Psoas muscle (tissue), 7 donors: ENCODE measurements at regions not wholly inside any gene's neighbourhood (a gene's known extent, or its start where the extent isn't known, plus 50 kb on each side); places are given as distances from the start of the nearest gene placed in this dataset.

Source experiments
- ATAC-seq, 4 donors: fragments of 200-7000 bp; cut with Tn5 transposase; one replicate each; pipeline ENCODE4 v1.9.1; 2020; ENCODE audit warnings: moderate library complexity in 3 of 4, mild to moderate bottlenecking in 2 of 4
- DNase-seq, 2 donors: peaks; one replicate each; pipeline ENCODE4 v3.0.0-alpha.2; 2020
- H3K27ac ChIP-seq: fragments of 200-600 bp; one replicate; pipeline ENCODE4 v1.8.0; 2022
- H3K27me3 ChIP-seq, 3 donors: fragments of 200-600 bp in 1 of 3; one replicate each; pipeline versions ENCODE4 v1.6.1 to v1.8.0; 2013 to 2022; ENCODE audit warnings: low read length in 2 of 3, mild to moderate bottlenecking in 2 of 3, moderate library complexity in 1 of 3; ENCODE audit not compliant: insufficient read depth in 3 of 3
- H3K36me3 ChIP-seq, 2 donors: fragments of 200-600 bp in 1 of 2; one replicate each; pipeline versions ENCODE4 v1.6.1 to v1.8.0; 2013 to 2022; ENCODE audit warnings: low read depth in 1 of 2, mild to moderate bottlenecking in 1 of 2, moderate library complexity in 1 of 2; ENCODE audit not compliant: insufficient read depth in 1 of 2
- H3K4me1 ChIP-seq: fragments of 200-600 bp; one replicate; pipeline ENCODE4 v1.8.0; 2022
- H3K4me3 ChIP-seq: fragments of 200-600 bp; one replicate; pipeline ENCODE4 v1.8.0; 2022; ENCODE audit warnings: mild to moderate bottlenecking
- H3K9me3 ChIP-seq: fragments of 200-600 bp; one replicate; pipeline ENCODE4 v1.8.0; 2022
- WGBS, 3 donors: extraction: QIAGEN DNeasy Blood & Tissue Kit; methylation state at CpG; one replicate each; pipeline versions ENCODE4 v1.1.6 to v1.1.7; 2013; 5-methylcytosine and 5-hydroxymethylcytosine counted together
- intact Hi-C, 2 donors: fragments of 100-400 bp; cut with DNase I; formaldehyde crosslinking; loops; one replicate each; pipeline versions ENCODE4 v1.11.0 to v1.14.2; 2022
- TF ChIP-seq, protein P1 (sequence below): fragments of 200-600 bp; IDR thresholded peaks from one replicate; pipeline ENCODE4 v1.8.0; 2022; ENCODE audit warnings: antibody characterized with exemption
- donor health status: healthy with polysubstance abuse.
- donor health status: DM: no; HTN: no; CAD: no; lungs with moderate emphysema.
- donor health status: Bipolar disorder and iron deficiency.
- donor health status: healthy.
- donor health status: DM: yes; HTN: yes; CAD: no.
- donor health status: DM: no; HTN: no; CAD: no.
- donor health status: DM: yes; HTN: yes; CAD: no.

GRCh38 chr16:79269211-79269863 lies 331.2 kb downstream of the MAF start:
- no peak for ATAC-seq

DNA sequence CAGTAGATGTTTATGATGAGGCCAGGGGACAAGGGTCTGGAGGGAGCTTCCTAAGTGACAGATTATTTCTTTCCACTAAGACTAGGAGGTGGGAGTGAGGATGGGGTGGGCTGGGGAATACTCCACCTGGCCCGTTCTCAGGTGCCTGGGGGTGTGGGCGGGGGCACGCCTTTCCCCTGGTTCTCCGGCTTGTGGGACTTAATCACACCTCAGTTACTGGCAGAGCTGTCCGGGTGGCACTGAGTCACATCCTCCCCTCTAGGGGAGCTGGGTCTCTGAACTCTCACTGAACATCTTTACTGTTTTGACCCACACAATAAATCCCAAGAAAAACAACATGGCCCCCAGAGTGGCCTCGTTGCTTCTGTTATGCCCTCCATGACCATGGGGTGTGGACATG lies 332.8 kb downstream of the MAF start:
- Histone ChIP-seq H3K9me3 (no peaks in the 10 kb centered on the region), H3K4me3 (no peak overlapping the region), H3K27ac (no peak overlapping the region), H3K4me1 (no peaks in the 10 kb centered on the region), H3K27me3 (no peaks in the 10 kb centered on the region), H3K36me3 (no peaks in the 10 kb centered on the region)
- DNase-seq (no peak), ATAC-seq (no peak)
- WGBS, 3 donors, result 84 to 92% (median 91%) methylated on average over 6 of the region's 6 CpGs
- intact Hi-C loops, result loop anchor here in 1 of 2 donors (10.0 kb wide), 1 partner anchor 763 kb away; no protein-coding TSS in a partner anchor
- TF ChIP-seq, protein P1, sequence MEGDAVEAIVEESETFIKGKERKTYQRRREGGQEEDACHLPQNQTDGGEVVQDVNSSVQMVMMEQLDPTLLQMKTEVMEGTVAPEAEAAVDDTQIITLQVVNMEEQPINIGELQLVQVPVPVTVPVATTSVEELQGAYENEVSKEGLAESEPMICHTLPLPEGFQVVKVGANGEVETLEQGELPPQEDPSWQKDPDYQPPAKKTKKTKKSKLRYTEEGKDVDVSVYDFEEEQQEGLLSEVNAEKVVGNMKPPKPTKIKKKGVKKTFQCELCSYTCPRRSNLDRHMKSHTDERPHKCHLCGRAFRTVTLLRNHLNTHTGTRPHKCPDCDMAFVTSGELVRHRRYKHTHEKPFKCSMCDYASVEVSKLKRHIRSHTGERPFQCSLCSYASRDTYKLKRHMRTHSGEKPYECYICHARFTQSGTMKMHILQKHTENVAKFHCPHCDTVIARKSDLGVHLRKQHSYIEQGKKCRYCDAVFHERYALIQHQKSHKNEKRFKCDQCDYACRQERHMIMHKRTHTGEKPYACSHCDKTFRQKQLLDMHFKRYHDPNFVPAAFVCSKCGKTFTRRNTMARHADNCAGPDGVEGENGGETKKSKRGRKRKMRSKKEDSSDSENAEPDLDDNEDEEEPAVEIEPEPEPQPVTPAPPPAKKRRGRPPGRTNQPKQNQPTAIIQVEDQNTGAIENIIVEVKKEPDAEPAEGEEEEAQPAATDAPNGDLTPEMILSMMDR, result no peak

More at GRCh38 chr16:79269211-79269863, 331.2 kb downstream of the MAF start:
- H3K27me3 ChIP-seq, result no peaks in the 10 kb centered on the region
- 83 to 90% (median 84%) methylated on average over 8 of the region's 8 CpGs for WGBS, 3 donors
- intact Hi-C loops, result loop anchor here in 1 of 2 donors (10.0 kb wide), 1 partner anchor 765 kb away; no protein-coding TSS in a partner anchor
- DNase-seq, result no peak
- no peaks in the 10 kb centered on the region for H3K4me1 ChIP-seq
- no peak overlapping the region for H3K27ac ChIP-seq
- no peak overlapping the region for H3K4me3 ChIP-seq
- TF ChIP-seq, protein P1, result no peak
- H3K9me3 ChIP-seq, result no peaks in the 10 kb centered on the region
- H3K36me3 ChIP-seq, result no peaks in the 10 kb centered on the region

- 92 to 94% (median 92%) methylated on average over 6 of the region's 6 CpGs for WGBS, 3 donors
- Histone ChIP-seq H3K27me3 (no peaks in the 10 kb centered on the region), H3K4me3 (no peak overlapping the region), H3K36me3 (no peaks in the 10 kb centered on the region), H3K27ac (no peak overlapping the region), H3K4me1 (no peaks in the 10 kb centered on the region), H3K9me3 (no peaks in the 10 kb centered on the region)
- intact Hi-C loops, result loop anchor here in 1 of 2 donors (10.0 kb wide), 1 partner anchor 762 kb away; no protein-coding TSS in a partner anchor
- no peak for DNase-seq
- TF ChIP-seq, protein P1, result no peak
- ATAC-seq, result no peak
Observed at GRCh38 chr16:79267146-79267545, 333.4 kb downstream of the MAF start.

DNA sequence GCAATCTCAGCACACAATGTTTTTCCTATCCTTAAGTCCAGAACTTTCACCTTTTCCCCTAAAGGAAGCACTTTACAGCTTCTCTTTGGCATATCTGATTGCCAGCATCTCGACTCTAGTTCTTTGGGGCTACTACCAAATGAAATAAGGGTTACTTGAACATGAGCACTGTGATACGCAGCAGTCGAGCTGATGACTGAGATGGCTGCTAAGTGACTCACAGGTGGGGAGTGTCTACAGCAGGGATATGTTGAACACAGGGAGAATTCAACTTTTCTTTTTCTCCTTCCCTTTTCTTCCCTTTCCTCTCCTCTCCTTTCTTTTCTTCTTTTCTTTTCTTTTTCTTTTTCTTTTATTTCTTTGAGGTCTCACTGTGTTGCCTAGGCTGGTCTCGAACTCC lies 334.8 kb downstream of the MAF start:
- ATAC-seq, result no peak
- intact Hi-C loops, result loop anchor here in 1 of 2 donors (10.0 kb wide), 1 partner anchor 761 kb away; no protein-coding TSS in a partner anchor
- no peak for DNase-seq
- H3K9me3 ChIP-seq, result no peaks in the 10 kb centered on the region
- no peaks in the 10 kb centered on the region for H3K36me3 ChIP-seq
- TF ChIP-seq, protein P1, result no peak
- no peak overlapping the region for H3K27ac ChIP-seq
- no peaks in the 10 kb centered on the region for H3K4me1 ChIP-seq
- 86 to 87% (median 86%) methylated on average over 4 of the region's 4 CpGs for WGBS, 3 donors
- H3K27me3 ChIP-seq, result no peaks in the 10 kb centered on the region
- H3K4me3 ChIP-seq, result no peak overlapping the region
